Hematopoietic multipotent progenitor cell treated with erythropoietin and hydrocortisone succinate and interleukin-3 and kit ligand, for 4 days (in vitro differentiated cells): ENCODE measurements at regions not wholly inside any gene's neighbourhood (a gene's known extent, or its start where the extent isn't known, plus 50 kb on each side); places are given as distances from the start of the nearest gene placed in this dataset.

Experiments
- DNase-seq: peaks from one replicate; pipeline ENCODE4 v3.0.0-alpha.2; 2015

- no peak for DNase-seq
These were observed 173.5 kb downstream of the C5orf15 start for GRCh38 chr5:133794771-133795415.

- no peak for DNase-seq
These were observed 174.5 kb downstream of the C5orf15 start for GRCh38 chr5:133793756-133794465.

- no peak for DNase-seq
These were observed 175.8 kb downstream of the C5orf15 start for GRCh38 chr5:133792655-133793054.

GRCh38 chr5:133792024-133792423, 176.4 kb downstream of the C5orf15 start:
- DNase-seq: no peak

- DNase-seq: no peak
These were observed 177.5 kb downstream of the C5orf15 start for GRCh38 chr5:133790898-133791297.

- no peak for DNase-seq
These were observed 177.1 kb upstream of the FSTL4 start for GRCh38 chr5:133789428-133789827.

GRCh38 chr5:133788121-133788520, 175.8 kb upstream of the FSTL4 start:
- DNase-seq: no peak

- no peak for DNase-seq
These were observed 174.1 kb upstream of the FSTL4 start for GRCh38 chr5:133786420-133786819.

GRCh38 chr5:133785182-133785581, 172.8 kb upstream of the FSTL4 start:
- no peak for DNase-seq

- DNase-seq: no peak
These were observed 171.1 kb upstream of the FSTL4 start for GRCh38 chr5:133783481-133783880.

GRCh38 chr5:133782736-133783135, 170.4 kb upstream of the FSTL4 start:
- DNase-seq: no peak

GRCh38 chr5:133781436-133782225, 169.3 kb upstream of the FSTL4 start:
- no peak for DNase-seq

GRCh38 chr5:133780619-133781280, 168.4 kb upstream of the FSTL4 start:
- DNase-seq: no peak

GRCh38 chr5:133779828-133780475, 167.6 kb upstream of the FSTL4 start:
- DNase-seq: no peak

- no peak for DNase-seq
These were observed 166.3 kb upstream of the FSTL4 start for GRCh38 chr5:133778636-133779035.

- DNase-seq: no peak
These were observed 165.6 kb upstream of the FSTL4 start for GRCh38 chr5:133777951-133778350.

- peak; percentile 7 for DNase-seq
These were observed 163.4 kb upstream of the FSTL4 start for GRCh38 chr5:133775584-133776304.

- no peak for DNase-seq
These were observed 161.2 kb upstream of the FSTL4 start for GRCh38 chr5:133773247-133774202.

- DNase-seq: no peak
These were observed 157.5 kb upstream of the FSTL4 start for GRCh38 chr5:133769842-133770241.

- no peak for DNase-seq
These were observed 151.4 kb upstream of the FSTL4 start for GRCh38 chr5:133763744-133764143.

GRCh38 chr5:133761632-133762031, 149.3 kb upstream of the FSTL4 start:
- DNase-seq: no peak
